ENCODE measurements at regions not wholly inside any gene's neighbourhood (a gene's known extent, or its start where the extent isn't known, plus 50 kb on each side); places are given as distances from the start of the nearest gene placed in this dataset.

DNA sequence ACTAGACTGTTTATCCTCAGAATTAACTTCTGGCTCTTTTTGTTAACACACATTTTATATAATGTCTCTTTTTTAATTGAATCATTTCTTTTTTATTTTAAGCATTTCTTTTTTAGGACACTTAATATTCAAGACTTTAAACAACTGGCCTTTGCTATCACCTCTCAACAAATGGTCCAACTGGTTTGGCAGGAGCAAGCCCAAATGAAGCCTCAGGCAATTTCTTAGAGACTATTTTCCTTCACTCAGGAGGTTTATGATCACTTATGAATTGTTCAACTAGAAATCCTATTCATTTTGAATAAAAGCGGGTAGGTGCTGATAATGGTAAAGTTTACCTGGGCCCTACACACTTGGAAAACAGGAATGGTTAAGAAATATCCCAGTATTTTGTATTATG, 705.6 kb upstream of the GBE1 start:
- 83% methylated on average over 1 of the region's 1 CpG for WGBS (ENCODE audit: missing lambda C conversion rate)
- H3K4me2 ChIP-seq: no peak overlapping the region
- FAIRE-seq (no peak), ATAC-seq (no peak), DNase-seq (ENCODE audit: low read depth in 1 of 2, low spot score in 1 of 2) (no peak)
- no peaks in the 10 kb centered on the region for H3K4me1 ChIP-seq
- no peaks in the 10 kb centered on the region for H3K9me3 ChIP-seq
- no peak for TF ChIP-seq JUNB (IDR thresholded peaks at IDR 0.05)
- TF ChIP-seq HOXB13 (CRISPR knock-in tag; IDR thresholded peaks at IDR 0.05; ENCODE audit: low read depth): no peak
- TF ChIP-seq MAX (IDR thresholded peaks at IDR 0.05): no peak
- no peak for TF ChIP-seq FOXS1 (CRISPR knock-in tag; IDR thresholded peaks at IDR 0.05)
- TF ChIP-seq NR3C1 (IDR thresholded peaks at IDR 0.05): no peak
- TF ChIP-seq HEYL (CRISPR knock-in tag; IDR thresholded peaks at IDR 0.05): no peak
- no peak for TF ChIP-seq ZSCAN20 (CRISPR knock-in tag; IDR thresholded peaks at IDR 0.05)
- no peak for TF ChIP-seq KDM1A (IDR thresholded peaks at IDR 0.05; ENCODE audit: low read depth)
- TF ChIP-seq RAD21 (conservative IDR thresholded peaks at IDR 0.05 in 1 of 2, IDR thresholded peaks at IDR 0.05 in 1 of 2): no peak
- no peak for TF ChIP-seq ZNF302 (CRISPR knock-in tag; IDR thresholded peaks at IDR 0.05)
- no peak for TF ChIP-seq EHMT2 (IDR thresholded peaks at IDR 0.05; ENCODE audit: low read depth)
- no peak for TF ChIP-seq JUN (IDR thresholded peaks at IDR 0.05)
- no peak for TF ChIP-seq MYC (IDR thresholded peaks at IDR 0.05; ENCODE audit: borderline replicate concordance, low read length)
- TF ChIP-seq FOSB (CRISPR knock-in tag; IDR thresholded peaks at IDR 0.05): no peak
- TF ChIP-seq RARB (CRISPR knock-in tag; IDR thresholded peaks at IDR 0.05): no peak
- POLR2A ChIA-PET: no interaction called here
- H3K27ac ChIP-seq: no peak overlapping the region
- CTCF ChIA-PET: no interaction called here
- no peak overlapping the region for H3K4me3 ChIP-seq

DNA sequence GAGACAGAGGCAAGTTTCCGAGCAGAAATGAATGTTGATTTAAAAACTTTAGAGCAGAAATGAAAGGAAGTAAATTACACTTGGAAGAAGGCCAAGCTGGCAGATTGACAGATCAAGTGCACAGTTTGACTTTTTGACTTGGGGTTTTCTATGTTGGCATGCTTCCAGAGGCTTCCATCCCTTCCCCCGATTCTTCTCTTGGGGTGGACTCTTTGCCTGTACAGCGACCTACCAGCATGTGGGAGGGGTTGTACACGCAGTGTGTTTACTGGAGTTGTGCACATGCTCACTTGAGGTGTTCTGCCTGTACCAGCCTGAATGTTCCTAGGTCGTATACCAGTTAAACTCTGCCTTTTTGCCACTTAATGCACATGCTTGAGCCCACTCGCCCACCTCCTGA, 701.5 kb upstream of the GBE1 start:
- DNase-seq (ENCODE audit: low read depth in 1 of 2, low spot score in 1 of 2) (no peak), FAIRE-seq (no peak), ATAC-seq (no peak)
- Histone ChIP-seq H3K4me2 (no peak overlapping the region), H3K4me1 (no peaks in the 10 kb centered on the region), H3K27ac (no peak overlapping the region), H3K9me3 (no peaks in the 10 kb centered on the region), H3K4me3 (no peak overlapping the region)
- CTCF ChIA-PET: no interaction called here
- no peak for TF ChIP-seq NR3C1 (IDR thresholded peaks at IDR 0.05)
- TF ChIP-seq, protein P1, sequence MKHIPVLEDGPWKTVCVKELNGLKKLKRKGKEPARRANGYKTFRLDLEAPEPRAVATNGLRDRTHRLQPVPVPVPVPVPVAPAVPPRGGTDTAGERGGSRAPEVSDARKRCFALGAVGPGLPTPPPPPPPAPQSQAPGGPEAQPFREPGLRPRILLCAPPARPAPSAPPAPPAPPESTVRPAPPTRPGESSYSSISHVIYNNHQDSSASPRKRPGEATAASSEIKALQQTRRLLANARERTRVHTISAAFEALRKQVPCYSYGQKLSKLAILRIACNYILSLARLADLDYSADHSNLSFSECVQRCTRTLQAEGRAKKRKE (CRISPR knock-in tag; IDR thresholded peaks at IDR 0.05; ENCODE audit: low read depth): no peak
- TF ChIP-seq, protein P2, sequence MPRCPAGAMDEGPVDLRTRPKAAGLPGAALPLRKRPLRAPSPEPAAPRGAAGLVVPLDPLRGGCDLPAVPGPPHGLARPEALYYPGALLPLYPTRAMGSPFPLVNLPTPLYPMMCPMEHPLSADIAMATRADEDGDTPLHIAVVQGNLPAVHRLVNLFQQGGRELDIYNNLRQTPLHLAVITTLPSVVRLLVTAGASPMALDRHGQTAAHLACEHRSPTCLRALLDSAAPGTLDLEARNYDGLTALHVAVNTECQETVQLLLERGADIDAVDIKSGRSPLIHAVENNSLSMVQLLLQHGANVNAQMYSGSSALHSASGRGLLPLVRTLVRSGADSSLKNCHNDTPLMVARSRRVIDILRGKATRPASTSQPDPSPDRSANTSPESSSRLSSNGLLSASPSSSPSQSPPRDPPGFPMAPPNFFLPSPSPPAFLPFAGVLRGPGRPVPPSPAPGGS (IDR thresholded peaks at IDR 0.05): no peak
- POLR2A ChIA-PET: no interaction called here
- 16% methylated on average over 6 of the region's 6 CpGs for WGBS (ENCODE audit: missing lambda C conversion rate)

- no peak for TF ChIP-seq HEYL (CRISPR knock-in tag; IDR thresholded peaks at IDR 0.05)
- no peak for TF ChIP-seq ZC3H11A (IDR thresholded peaks at IDR 0.05)
- TF ChIP-seq, protein P3, sequence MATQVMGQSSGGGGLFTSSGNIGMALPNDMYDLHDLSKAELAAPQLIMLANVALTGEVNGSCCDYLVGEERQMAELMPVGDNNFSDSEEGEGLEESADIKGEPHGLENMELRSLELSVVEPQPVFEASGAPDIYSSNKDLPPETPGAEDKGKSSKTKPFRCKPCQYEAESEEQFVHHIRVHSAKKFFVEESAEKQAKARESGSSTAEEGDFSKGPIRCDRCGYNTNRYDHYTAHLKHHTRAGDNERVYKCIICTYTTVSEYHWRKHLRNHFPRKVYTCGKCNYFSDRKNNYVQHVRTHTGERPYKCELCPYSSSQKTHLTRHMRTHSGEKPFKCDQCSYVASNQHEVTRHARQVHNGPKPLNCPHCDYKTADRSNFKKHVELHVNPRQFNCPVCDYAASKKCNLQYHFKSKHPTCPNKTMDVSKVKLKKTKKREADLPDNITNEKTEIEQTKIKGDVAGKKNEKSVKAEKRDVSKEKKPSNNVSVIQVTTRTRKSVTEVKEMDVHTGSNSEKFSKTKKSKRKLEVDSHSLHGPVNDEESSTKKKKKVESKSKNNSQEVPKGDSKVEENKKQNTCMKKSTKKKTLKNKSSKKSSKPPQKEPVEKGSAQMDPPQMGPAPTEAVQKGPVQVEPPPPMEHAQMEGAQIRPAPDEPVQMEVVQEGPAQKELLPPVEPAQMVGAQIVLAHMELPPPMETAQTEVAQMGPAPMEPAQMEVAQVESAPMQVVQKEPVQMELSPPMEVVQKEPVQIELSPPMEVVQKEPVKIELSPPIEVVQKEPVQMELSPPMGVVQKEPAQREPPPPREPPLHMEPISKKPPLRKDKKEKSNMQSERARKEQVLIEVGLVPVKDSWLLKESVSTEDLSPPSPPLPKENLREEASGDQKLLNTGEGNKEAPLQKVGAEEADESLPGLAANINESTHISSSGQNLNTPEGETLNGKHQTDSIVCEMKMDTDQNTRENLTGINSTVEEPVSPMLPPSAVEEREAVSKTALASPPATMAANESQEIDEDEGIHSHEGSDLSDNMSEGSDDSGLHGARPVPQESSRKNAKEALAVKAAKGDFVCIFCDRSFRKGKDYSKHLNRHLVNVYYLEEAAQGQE (IDR thresholded peaks at IDR 0.05): no peak
- TF ChIP-seq POLR2A (IDR thresholded peaks at IDR 0.05; ENCODE audit: low read length): no peak
- TF ChIP-seq TFCP2L1 (CRISPR knock-in tag; IDR thresholded peaks at IDR 0.05): no peak
- TF ChIP-seq SMC3 (IDR thresholded peaks at IDR 0.05): no peak
- no peak for TF ChIP-seq RNF2 (IDR thresholded peaks at IDR 0.05; ENCODE audit: borderline replicate concordance, low read depth)
- no peak for TF ChIP-seq BHLHE40 (IDR thresholded peaks at IDR 0.05; ENCODE audit: low read depth, low read length)
- no peak for TF ChIP-seq NPAS2 (CRISPR knock-in tag; IDR thresholded peaks at IDR 0.05; ENCODE audit: borderline replicate concordance)
- CTCF ChIA-PET: no interaction called here
- WGBS (ENCODE audit: missing lambda C conversion rate): 35% methylated on average over 10 of the region's 10 CpGs
- no peaks in the 10 kb centered on the region for H3K4me1 ChIP-seq
- H3K4me3 ChIP-seq: no peak overlapping the region
- FAIRE-seq (no peak), ATAC-seq (no peak), DNase-seq (ENCODE audit: low read depth in 1 of 2, low spot score in 1 of 2) (no peak)
- H3K27ac ChIP-seq: no peak overlapping the region
- POLR2A ChIA-PET: no interaction called here
- H3K4me2 ChIP-seq: no peak overlapping the region
- H3K9me3 ChIP-seq: no peaks in the 10 kb centered on the region
Measured at GRCh38 chr3:82461049-82461889, 699.8 kb upstream of the GBE1 start.
